ENCODE measurements at regions not wholly inside any gene's neighbourhood (a gene's known extent, or its start where the extent isn't known, plus 50 kb on each side); places are given as distances from the start of the nearest gene placed in this dataset.
A peak's percentile ranks its signal among the peaks of the same experiment; 100 is the strongest.
"Not testable (repeated sequence)": the region's sequence is repeated elsewhere in the genome, so short reads cannot be mapped to it uniquely, and the experiment has no call there.

- no peak overlapping the region for H3K4me3 Mint-ChIP-seq
- TF ChIP-seq CTCF (conservative IDR thresholded peaks at IDR 0.05) = no peak
- H3K36me3 Mint-ChIP-seq = no peaks in the 10 kb centered on the region
- no peak for DNase-seq (ENCODE audit: extremely low spot score, unreplicated experiment)
- H3K9me3 Mint-ChIP-seq = no peaks in the 10 kb centered on the region
- H3K27me3 Mint-ChIP-seq = no peaks in the 10 kb centered on the region
- no peaks in the 10 kb centered on the region for H3K4me1 Mint-ChIP-seq (ENCODE audit: unreplicated experiment)
- no peak overlapping the region for H3K27ac Mint-ChIP-seq
Observed at GRCh38 chrX:114065577-114066223, 518.2 kb upstream of the HTR2C start.

- H3K27me3 Mint-ChIP-seq = no peaks in the 10 kb centered on the region
- H3K9me3 Mint-ChIP-seq = no peaks in the 10 kb centered on the region
- TF ChIP-seq CTCF (conservative IDR thresholded peaks at IDR 0.05) = no peak
- DNase-seq (ENCODE audit: extremely low spot score, unreplicated experiment) = no peak
- no peaks in the 10 kb centered on the region for H3K36me3 Mint-ChIP-seq
- no peak overlapping the region for H3K4me3 Mint-ChIP-seq
- H3K4me1 Mint-ChIP-seq (ENCODE audit: unreplicated experiment) = no peaks in the 10 kb centered on the region
- H3K27ac Mint-ChIP-seq = no peak overlapping the region
Observed at GRCh38 chrX:114061226-114061625, 522.7 kb upstream of the HTR2C start.

DNA sequence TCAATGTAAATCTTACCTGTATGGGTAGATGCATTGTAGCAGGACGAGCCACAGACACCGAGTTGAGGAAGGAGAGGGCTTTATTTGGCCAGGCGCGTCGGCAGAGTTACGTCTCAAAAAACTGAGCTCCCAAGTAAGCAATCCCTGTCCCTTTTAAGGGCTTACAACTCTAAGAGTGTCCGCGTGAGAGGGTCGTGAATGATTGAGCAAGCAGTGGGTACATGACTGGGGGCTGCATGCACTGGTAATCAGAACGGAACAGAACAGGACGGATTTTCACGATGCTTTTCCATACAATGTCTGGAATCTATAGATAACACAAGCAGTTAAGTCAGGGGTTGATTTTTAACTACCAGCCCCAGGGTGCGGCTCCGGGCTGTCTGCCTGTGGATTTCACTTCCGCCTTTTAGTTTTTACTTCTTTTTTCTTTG is 524.9 kb upstream of the HTR2C start:
- TF ChIP-seq CTCF (conservative IDR thresholded peaks at IDR 0.05) = no peak
- DNase-seq (ENCODE audit: extremely low spot score, unreplicated experiment) = no peak
- Mint-ChIP-seq H3K27ac (no peak overlapping the region), H3K9me3 (no peaks in the 10 kb centered on the region), H3K27me3 (no peaks in the 10 kb centered on the region), H3K36me3 (no peaks in the 10 kb centered on the region), H3K4me1 (ENCODE audit: unreplicated experiment) (no peaks in the 10 kb centered on the region), H3K4me3 (peak overlapping the region; percentile 31)

DNA sequence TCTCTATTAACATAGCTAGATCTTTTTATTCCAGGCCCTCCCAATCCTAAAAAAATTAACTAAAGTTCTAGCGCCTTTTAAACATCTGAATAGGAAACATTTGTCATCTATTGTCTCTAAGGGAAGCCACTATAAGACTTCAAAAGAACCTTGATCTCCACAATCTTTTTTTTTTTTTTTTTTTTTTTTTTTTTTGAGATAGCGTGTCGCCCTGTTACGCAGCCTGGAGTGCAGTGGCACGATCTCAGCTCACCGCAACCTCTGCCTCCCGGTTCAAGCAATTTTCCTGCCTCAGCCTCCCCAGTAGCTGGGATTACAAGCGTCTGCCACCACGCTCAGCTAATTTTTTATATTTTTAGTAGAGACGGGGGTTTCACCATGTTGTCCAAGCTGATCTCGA is 526.5 kb upstream of the HTR2C start:
- not testable (repeated sequence) for DNase-seq (ENCODE audit: extremely low spot score, unreplicated experiment); H3K4me3 Mint-ChIP-seq; H3K36me3 Mint-ChIP-seq; H3K9me3 Mint-ChIP-seq; H3K27ac Mint-ChIP-seq; H3K27me3 Mint-ChIP-seq; H3K4me1 Mint-ChIP-seq (ENCODE audit: unreplicated experiment)

DNA sequence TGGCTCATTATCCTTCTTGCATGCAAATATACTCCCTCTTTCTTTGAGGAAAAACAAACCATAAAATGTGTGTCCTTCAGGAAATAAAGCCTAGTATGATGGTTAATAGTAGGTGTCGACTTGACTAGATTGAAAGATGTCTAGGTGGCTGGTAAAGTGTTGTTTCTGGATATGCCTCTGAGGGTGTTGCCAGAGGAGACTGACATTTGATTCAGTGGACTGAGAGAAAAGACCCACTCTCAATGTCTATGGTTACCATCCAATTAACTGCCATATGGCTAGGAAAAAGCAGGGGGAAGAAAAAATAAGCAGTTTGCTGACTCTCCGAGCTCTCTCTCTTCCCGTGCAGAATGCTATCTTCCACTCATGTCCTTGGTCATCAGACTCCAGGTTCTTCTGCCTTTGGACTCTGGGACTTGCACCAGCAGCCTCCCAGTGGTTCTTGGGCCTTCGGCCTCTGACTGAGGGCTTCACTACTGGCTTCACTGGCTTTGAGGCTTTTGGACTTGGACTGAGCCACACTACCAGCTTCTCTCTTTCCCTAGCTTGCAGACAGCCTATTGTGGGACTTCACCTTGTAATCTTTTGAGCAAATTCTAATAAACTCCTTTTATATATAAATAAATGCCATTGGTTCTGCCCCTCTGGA is 532.1 kb upstream of the HTR2C start:
- Mint-ChIP-seq H3K36me3 (no peaks in the 10 kb centered on the region), H3K27ac (no peak overlapping the region), H3K4me3 (no peak overlapping the region), H3K9me3 (no peaks in the 10 kb centered on the region), H3K4me1 (ENCODE audit: unreplicated experiment) (no peaks in the 10 kb centered on the region), H3K27me3 (no peaks in the 10 kb centered on the region)
- no peak for DNase-seq (ENCODE audit: extremely low spot score, unreplicated experiment)
- no peak for TF ChIP-seq CTCF (conservative IDR thresholded peaks at IDR 0.05)

DNA sequence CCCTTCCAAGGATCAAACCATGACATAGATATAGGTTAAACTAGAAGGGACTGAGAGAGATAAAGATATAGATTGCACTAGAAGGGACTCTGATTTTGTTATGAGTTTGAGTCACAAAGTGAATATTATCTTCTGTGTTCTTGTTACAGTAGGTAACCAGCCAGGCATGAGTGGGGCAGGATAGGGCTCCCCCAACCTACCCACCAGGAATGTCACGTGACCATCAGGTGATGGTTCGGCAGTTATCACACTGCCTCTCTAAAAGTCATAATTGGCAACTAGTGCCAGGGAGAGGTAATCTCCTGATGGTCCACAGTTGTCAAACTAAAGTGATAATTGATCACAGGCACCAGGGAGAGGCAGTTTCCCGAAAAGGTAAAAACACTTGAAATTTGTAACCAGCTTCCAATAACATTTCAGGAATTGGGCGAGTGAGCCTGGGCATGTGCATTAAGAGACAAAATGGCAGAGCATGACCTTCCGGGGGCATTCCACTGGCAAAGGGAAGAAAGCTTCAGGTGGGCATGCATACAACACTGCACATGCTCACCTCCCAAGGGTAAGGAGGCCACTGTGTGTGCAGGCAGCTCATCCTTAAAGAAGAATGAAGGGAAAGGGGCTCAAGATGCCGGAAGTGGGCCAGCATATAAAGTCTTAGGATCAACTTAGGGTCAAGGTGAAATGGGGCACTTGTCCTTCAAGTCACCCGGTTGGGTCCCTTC is 533.6 kb upstream of the HTR2C start:
- Mint-ChIP-seq H3K9me3 (no peaks in the 10 kb centered on the region), H3K27me3 (no peaks in the 10 kb centered on the region), H3K36me3 (no peaks in the 10 kb centered on the region), H3K27ac (no peak overlapping the region), H3K4me1 (ENCODE audit: unreplicated experiment) (no peaks in the 10 kb centered on the region), H3K4me3 (no peak overlapping the region)
- no peak for TF ChIP-seq CTCF (conservative IDR thresholded peaks at IDR 0.05)
- DNase-seq (ENCODE audit: extremely low spot score, unreplicated experiment) = no peak
